ENCODE measurements at regions not wholly inside any gene's neighbourhood (a gene's known extent, or its start where the extent isn't known, plus 50 kb on each side); places are given as distances from the start of the nearest gene placed in this dataset.

GRCh38 chrX:81414630-81415029 lies 212.7 kb downstream of the SH3BGRL start:
- no peak overlapping the region for H3K27ac Mint-ChIP-seq

More at GRCh38 chrX:81414630-81415029, 212.7 kb downstream of the SH3BGRL start:
- intact Hi-C loops (cut with micrococcal nuclease) = no loop called here
- Mint-ChIP-seq H3K27me3 (ENCODE audit: low read depth in 2 of 2) (no peaks in the 10 kb centered on the region), H3K36me3 (no peaks in the 10 kb centered on the region), H3K9me3 (no peaks in the 10 kb centered on the region), H3K4me3 (no peak overlapping the region), H3K4me1 (no peaks in the 10 kb centered on the region)
- H3K27me3 ChIP-seq (ENCODE audit: control insufficient read depth, insufficient read depth, low read length) = no peaks in the 10 kb centered on the region
- no peaks in the 10 kb centered on the region for H3K36me3 ChIP-seq (ENCODE audit: control insufficient read depth, insufficient read depth, low read length)
- DNase-seq (no peak), ATAC-seq (no peak)
- H3K9me3 ChIP-seq (ENCODE audit: control insufficient read depth, insufficient read depth, low read length) = no peaks in the 10 kb centered on the region
- no peak for TF ChIP-seq CTCF (IDR thresholded peaks at IDR 0.05)
- WGBS (ENCODE audit: insufficient coverage) = 71% methylated on average over 1 of the region's 3 CpGs
- H3K27ac ChIP-seq (ENCODE audit: low read length) = no peak overlapping the region
- no peaks in the 10 kb centered on the region for H3K4me1 ChIP-seq (ENCODE audit: control insufficient read depth, insufficient read depth, low read length)
- H3K4me3 ChIP-seq (ENCODE audit: low read length) = no peak overlapping the region
